H1 (cell line): ENCODE measurements at regions not wholly inside any gene's neighbourhood (a gene's known extent, or its start where the extent isn't known, plus 50 kb on each side); places are given as distances from the start of the nearest gene placed in this dataset.

ENCODE experiments used
- ATF2 ChIP-seq: IDR thresholded peaks from 2 replicates; pipeline ENCODE4 v1.6.1; 2012; ENCODE audit warnings: low read length, inconsistent platforms
- CHD1 ChIP-seq: IDR thresholded peaks from 2 replicates; pipeline ENCODE4 v1.6.1; 2012; ENCODE audit warnings: low read depth, low read length, improper control_type of control experiment
- CHD7 ChIP-seq: fragments of 300-600 bp; sonication (generic); IDR thresholded peaks from 2 replicates; pipeline ENCODE4 v1.7.1; 2012; ENCODE audit warnings: low read length, moderate library complexity, mild to moderate bottlenecking, inconsistent platforms; ENCODE audit not compliant: insufficient replicate concordance
- NANOG ChIP-seq: IDR thresholded peaks from 2 replicates; pipeline ENCODE4 v1.6.1; 2011; ENCODE audit warnings: low read length, low read depth, mild to moderate bottlenecking, inconsistent platforms; ENCODE audit not compliant: insufficient read depth, poor library complexity, severe bottlenecking
- RXRA ChIP-seq: IDR thresholded peaks from 2 replicates; pipeline ENCODE4 v1.6.1; 2011; ENCODE audit warnings: low read depth, mild to moderate bottlenecking, low read length, moderate library complexity; ENCODE audit not compliant: insufficient read depth
- SIX5 ChIP-seq: IDR thresholded peaks from 2 replicates; pipeline ENCODE4 v1.6.1; 2011; ENCODE audit warnings: mild to moderate bottlenecking, low read depth, low read length
- SP4 ChIP-seq: IDR thresholded peaks from 2 replicates; pipeline ENCODE4 v1.6.1; 2012; ENCODE audit warnings: low read length, inconsistent platforms

GRCh38 chr6:156150391-156150790 lies 626.8 kb upstream of the ARID1B start (continued):
- no peak for TF ChIP-seq CHD7
- TF ChIP-seq ATF2, result no peak
- TF ChIP-seq CHD1, result no peak
- TF ChIP-seq SP4, result no peak
- no peak for TF ChIP-seq RXRA
- no peak for TF ChIP-seq SIX5
- no peak for TF ChIP-seq NANOG
- TF ChIP-seq, all 59 proteins: peak for 0
